ENCODE measurements at regions not wholly inside any gene's neighbourhood (a gene's known extent, or its start where the extent isn't known, plus 50 kb on each side); places are given as distances from the start of the nearest gene placed in this dataset.

DNA sequence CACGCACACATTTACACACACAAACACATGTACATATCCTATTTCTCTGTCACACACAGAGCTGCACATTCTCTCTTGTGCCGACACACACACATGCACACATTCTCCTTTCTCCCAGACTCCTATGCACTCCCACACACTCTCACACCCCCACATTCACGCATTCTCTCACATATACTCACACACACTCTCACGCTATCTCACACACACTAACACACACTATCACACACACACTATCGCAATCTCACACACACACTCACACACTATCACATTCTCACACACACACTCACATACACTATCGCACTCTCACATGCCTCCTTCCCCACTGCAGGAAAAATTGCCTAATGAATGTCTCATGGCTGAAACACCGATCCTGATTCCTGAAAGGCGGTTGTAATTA, 450.7 kb downstream of the AACS start:
- DNase-seq (ENCODE audit: low spot score) (no peak), ATAC-seq (ENCODE audit: insufficient number of reproducible peaks, low FRiP score, low read depth) (no peak)
- TF ChIP-seq, protein P1, sequence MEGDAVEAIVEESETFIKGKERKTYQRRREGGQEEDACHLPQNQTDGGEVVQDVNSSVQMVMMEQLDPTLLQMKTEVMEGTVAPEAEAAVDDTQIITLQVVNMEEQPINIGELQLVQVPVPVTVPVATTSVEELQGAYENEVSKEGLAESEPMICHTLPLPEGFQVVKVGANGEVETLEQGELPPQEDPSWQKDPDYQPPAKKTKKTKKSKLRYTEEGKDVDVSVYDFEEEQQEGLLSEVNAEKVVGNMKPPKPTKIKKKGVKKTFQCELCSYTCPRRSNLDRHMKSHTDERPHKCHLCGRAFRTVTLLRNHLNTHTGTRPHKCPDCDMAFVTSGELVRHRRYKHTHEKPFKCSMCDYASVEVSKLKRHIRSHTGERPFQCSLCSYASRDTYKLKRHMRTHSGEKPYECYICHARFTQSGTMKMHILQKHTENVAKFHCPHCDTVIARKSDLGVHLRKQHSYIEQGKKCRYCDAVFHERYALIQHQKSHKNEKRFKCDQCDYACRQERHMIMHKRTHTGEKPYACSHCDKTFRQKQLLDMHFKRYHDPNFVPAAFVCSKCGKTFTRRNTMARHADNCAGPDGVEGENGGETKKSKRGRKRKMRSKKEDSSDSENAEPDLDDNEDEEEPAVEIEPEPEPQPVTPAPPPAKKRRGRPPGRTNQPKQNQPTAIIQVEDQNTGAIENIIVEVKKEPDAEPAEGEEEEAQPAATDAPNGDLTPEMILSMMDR (IDR thresholded peaks at IDR 0.05) = no peak
- Histone ChIP-seq H3K4me3 (no peak overlapping the region), H3K9me3 (no peaks in the 10 kb centered on the region), H3K36me3 (no peaks in the 10 kb centered on the region), H3K4me1 (ENCODE audit: control insufficient read depth in 1 of 2, low read depth in 2 of 2) (no peaks in the 10 kb centered on the region), H3K27ac (no peak overlapping the region), H3K27me3 (replicated peaks; ENCODE audit: insufficient read depth) (no peaks in the 10 kb centered on the region)

DNA sequence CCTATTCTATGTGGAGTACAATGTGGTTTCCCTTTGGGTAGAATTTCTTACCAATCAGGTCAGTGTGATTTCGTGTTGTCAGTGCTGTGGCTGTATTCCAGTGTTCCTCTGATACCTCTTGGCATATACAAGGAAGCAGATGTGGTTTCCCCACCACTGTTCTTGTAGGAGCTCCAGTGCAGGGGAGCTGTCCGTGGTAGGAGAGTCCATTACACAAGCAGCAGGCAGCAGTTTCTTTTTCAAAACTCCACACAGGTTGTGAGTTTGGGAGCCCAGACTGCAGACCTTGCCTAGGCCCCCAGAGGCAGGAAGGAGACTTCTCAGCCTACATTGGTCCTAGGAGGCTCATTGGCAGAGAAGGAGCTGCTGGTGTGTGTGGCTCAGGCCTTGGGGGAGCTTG, 452.8 kb downstream of the AACS start:
- Histone ChIP-seq H3K4me3 (no peak overlapping the region), H3K4me1 (ENCODE audit: control insufficient read depth in 1 of 2, low read depth in 2 of 2) (no peaks in the 10 kb centered on the region), H3K27ac (no peak overlapping the region), H3K27me3 (replicated peaks; ENCODE audit: insufficient read depth) (no peaks in the 10 kb centered on the region), H3K9me3 (peaks cover 4% of the 10 kb centered on the region), H3K36me3 (no peaks in the 10 kb centered on the region)
- DNase-seq (ENCODE audit: low spot score) (no peak), ATAC-seq (ENCODE audit: insufficient number of reproducible peaks, low FRiP score, low read depth) (no peak)
- TF ChIP-seq, protein P1 (IDR thresholded peaks at IDR 0.05) = no peak

- H3K27ac ChIP-seq = no peak overlapping the region
- no peaks in the 10 kb centered on the region for H3K27me3 ChIP-seq (replicated peaks; ENCODE audit: insufficient read depth)
- DNase-seq (ENCODE audit: low spot score) = no peak
- peaks cover 4% of the 10 kb centered on the region for H3K9me3 ChIP-seq
- no peaks in the 10 kb centered on the region for H3K36me3 ChIP-seq
- H3K4me3 ChIP-seq = no peak overlapping the region
- no peaks in the 10 kb centered on the region for H3K4me1 ChIP-seq (ENCODE audit: control insufficient read depth in 1 of 2, low read depth in 2 of 2)
- no peak for ATAC-seq (ENCODE audit: insufficient number of reproducible peaks, low FRiP score, low read depth)
- TF ChIP-seq, protein P1 (IDR thresholded peaks at IDR 0.05) = no peak
These were observed 453.9 kb downstream of the AACS start for GRCh38 chr12:125519026-125519651.

GRCh38 chr12:125525879-125526278, 460.6 kb downstream of the AACS start:
- ATAC-seq (ENCODE audit: insufficient number of reproducible peaks, low FRiP score, low read depth) = no peak
- no peak for DNase-seq (ENCODE audit: low spot score)
- Histone ChIP-seq H3K9me3 (peaks cover 4% of the 10 kb centered on the region), H3K27me3 (replicated peaks; ENCODE audit: insufficient read depth) (no peaks in the 10 kb centered on the region), H3K4me3 (no peak overlapping the region), H3K4me1 (ENCODE audit: control insufficient read depth in 1 of 2, low read depth in 2 of 2) (no peaks in the 10 kb centered on the region), H3K36me3 (no peaks in the 10 kb centered on the region), H3K27ac (no peak overlapping the region)
- TF ChIP-seq, protein P1 (IDR thresholded peaks at IDR 0.05) = no peak

- Histone ChIP-seq H3K9me3 (no peaks in the 10 kb centered on the region), H3K36me3 (no peaks in the 10 kb centered on the region), H3K27me3 (replicated peaks; ENCODE audit: insufficient read depth) (no peaks in the 10 kb centered on the region), H3K27ac (no peak overlapping the region), H3K4me1 (ENCODE audit: control insufficient read depth in 1 of 2, low read depth in 2 of 2) (no peaks in the 10 kb centered on the region), H3K4me3 (no peak overlapping the region)
- DNase-seq (ENCODE audit: low spot score) = no peak
- TF ChIP-seq, protein P1 (IDR thresholded peaks at IDR 0.05) = no peak
- no peak for ATAC-seq (ENCODE audit: insufficient number of reproducible peaks, low FRiP score, low read depth)
These were observed 463.0 kb downstream of the AACS start for GRCh38 chr12:125528281-125528680.
